GM18868 (cell line): ENCODE measurements at regions not wholly inside any gene's neighbourhood (a gene's known extent, or its start where the extent isn't known, plus 50 kb on each side); places are given as distances from the start of the nearest gene placed in this dataset.

Experiments
- ATAC-seq: cut with Tn5 transposase; IDR thresholded peaks from one replicate; pipeline ENCODE4 v1.9.1; 2021; ENCODE audit warnings: mild to moderate bottlenecking, moderate library complexity; ENCODE audit not compliant: unreplicated experiment

DNA sequence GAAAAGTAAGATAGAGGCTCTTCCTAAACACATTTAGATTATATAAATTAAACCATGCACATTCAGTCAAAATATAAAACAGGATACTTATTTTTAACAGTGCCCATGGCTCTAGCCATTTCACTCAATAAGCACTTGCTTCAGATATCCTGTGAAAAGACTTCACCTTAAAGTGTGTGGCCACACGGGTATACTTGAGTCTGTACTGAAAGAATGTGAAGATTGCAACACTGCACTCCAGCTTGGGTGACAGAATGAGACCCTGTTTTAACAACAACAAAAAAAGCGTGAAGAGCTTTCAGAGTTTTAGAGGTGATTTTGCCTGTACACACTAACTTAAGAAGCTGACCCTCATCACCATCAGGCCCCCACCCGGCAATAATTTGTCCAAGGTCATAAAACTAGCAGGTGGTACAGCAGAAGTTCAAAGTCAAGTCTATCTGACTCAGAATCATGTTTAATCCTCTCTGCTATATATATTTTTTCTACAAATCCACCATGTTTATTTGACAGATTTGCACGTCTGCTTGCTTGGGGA is 203.5 kb upstream of the GUCY1A2 start:
- no peak for ATAC-seq

DNA sequence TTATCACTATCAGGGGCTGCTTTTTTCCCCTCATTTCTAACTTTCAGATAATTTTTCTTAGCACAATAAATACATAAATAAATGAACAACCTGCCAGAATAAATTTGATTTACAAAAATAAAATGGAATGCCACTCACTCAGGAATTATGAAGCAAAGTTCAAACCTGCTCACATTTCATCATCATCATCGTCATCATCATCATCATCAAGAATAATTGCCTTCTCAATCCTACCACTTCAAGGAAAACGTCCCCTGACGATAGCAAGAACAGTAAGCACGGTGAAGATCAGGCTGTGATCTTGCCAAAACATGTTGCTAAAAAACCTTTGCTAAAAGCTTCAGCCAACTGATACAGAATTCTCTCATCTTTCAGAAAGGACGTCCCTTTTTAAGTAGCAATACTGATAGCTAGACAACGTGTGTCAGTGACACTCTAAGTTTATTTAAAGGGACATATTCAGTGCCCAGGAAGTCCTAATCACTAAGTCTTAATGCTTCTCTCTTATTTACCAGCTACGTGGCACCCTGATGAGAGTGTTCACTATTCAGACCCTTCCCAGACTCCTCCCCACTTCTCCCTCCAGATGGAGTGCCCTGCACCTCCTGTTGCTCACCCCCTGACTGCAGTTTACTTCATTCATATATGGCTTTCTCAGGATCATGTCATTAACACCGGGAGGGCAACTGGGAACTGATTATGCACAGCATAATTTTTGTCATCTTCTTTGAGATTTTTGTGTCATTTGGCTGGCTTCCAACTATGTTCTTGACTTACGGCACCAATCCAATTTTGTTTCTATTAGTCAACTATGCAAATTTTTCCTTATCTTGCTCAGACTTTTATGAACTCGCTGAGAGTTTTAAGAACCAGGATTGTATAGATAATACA is 200.1 kb upstream of the GUCY1A2 start:
- ATAC-seq = no peak

DNA sequence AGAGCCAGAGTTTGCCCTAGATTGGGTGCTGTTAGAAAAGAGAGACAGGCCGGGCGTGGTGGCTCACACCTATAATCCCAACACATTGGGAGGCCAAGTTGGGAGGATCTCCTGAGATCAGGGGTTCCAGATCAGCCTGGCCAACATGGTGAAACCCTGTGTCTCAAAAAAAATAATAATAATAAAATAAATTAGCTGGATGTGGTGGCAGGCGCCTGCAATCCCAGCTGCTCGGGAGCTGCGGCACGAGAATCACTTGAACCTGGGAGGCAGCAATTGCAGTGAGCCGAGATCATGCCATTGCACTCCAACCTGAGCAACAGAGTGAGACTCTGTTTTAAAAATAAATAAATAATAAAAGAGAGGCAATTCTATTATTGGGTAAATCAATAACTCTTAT is 199.2 kb upstream of the GUCY1A2 start:
- no peak for ATAC-seq

DNA sequence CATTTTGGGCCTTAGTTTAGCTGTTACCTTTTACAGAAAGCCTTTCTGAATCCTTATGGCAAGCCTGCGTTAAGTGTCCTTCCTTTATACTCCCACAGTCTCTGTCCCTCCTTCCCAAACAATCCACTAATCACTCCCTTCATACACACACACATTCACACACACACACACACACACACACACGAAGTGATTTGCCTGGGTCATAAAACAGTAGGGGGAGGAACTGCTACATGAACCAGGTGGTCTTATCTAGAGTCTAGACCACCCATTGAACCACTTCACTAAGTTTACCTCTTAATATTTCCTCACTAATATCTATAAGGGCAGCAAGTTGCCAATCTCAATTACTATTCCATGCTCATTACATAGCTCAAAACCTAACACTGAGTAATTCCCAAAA is 196.7 kb upstream of the GUCY1A2 start:
- no peak for ATAC-seq

DNA sequence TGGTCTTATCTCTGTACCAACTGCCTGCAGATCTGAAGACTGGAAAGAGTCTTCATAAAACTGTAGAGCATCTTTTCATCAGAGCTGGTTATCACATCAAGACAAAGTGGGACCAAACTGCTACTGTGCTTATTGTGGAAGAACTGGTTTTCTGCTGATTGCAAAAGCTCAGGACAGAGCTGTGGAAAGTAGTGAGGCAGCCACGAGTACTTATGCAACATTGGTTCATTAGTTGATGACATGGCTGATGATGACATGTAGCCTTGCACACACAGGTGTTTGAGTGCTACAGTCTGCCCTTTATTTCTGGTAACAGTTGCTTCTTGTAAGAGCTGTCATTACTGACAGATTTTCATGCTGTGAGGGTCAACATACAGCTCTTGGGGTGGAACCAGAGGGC is 185.4 kb upstream of the GUCY1A2 start:
- ATAC-seq = no peak

DNA sequence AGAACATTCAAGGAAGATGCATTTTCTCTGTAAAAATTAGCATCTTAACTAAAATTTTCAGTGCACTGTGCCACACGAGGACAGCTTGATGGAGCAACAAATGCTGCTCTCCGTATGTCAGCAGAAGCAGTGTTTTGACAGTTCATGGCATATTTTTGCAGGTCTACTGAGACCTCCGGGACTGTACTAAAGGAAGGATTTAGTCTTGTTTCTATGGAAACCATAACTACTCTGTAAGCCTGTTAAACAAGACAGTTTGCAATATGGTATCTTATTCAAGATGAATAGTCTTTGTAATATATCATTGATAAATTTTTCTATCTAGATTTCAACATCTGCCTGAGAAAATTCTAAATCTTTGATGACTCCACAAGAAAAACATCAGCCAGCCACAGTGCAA is 184.0 kb upstream of the GUCY1A2 start:
- no peak for ATAC-seq

DNA sequence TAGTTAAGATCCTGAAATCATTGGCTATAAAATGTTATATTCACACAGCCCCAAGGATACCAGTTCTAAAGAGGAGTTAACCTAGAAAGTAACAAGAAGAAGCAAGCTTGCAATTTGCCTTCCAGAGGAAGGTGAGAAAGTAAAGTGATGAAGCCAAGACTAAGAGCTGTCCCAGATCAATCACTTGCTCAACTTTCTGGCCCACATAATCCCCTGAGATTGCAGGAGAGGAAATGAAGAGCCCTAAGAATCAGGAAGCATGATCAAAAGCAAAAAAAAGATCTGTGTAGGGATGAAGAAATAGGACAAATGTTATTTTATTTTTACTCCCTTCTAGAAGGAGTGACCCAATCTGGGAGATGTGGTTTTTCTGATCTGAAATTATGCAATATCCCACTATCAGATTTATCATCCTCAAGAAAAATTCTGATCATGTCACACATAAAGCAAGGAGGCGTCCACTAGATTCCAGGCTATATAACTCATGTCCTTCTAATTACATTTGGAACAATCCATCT is 180.3 kb upstream of the GUCY1A2 start:
- ATAC-seq = no peak

DNA sequence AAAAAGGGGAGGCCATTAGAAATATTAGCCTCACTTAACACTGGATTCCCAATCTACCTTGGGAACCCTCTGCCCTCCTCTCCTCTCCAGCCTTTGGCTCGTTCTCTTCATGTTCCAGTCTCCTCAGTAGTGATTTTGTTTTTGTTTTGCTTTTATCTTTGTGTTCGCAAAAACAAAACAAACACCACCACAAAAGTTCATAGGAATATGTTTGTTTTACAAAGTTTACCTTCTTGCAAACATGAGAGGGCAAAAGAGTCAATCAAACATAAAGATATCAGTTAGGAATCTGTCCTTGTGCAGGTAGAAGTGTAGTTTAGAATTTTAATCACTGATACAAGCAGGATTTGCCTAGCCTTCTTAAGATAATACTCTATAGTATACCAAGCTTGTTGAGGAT is 179.7 kb upstream of the GUCY1A2 start:
- ATAC-seq = no peak

DNA sequence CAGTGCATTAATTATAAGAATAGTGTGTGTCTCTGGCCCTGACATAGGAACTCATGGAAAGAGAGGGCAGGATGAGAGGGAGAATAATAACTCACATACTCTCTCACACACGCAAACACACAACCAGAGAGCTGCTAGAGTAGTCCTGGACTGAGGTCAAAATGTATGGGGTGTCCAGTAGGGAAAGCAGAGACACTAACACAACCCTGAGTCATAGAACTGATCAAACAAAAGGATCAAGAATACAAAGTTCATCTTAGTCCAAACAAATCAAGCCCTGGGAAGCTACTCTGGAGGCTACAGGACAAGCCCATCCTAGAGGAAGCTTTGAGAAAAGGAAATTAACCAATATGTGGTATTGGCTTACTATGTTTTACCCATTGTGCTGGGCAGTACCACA is 178.5 kb upstream of the GUCY1A2 start:
- ATAC-seq = no peak

DNA sequence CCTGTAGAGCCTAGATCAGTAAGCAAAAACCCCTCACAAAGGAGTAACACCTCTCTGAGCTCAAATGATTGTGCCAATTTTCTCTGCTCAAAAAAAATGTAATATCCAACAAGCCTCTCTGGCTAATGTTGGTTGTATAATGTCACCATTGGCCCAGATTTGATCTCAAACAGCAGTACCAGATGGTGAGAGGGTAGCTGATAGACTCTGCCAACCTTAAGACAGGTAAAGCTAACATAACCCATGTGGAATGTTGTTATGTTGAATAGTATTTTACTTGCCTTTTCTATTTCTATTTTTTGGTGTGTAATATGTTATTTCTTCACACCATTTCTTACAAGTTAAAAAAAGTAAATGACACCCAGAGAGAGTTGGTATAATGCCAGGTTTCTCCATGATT is 166.7 kb upstream of the GUCY1A2 start:
- ATAC-seq = no peak

DNA sequence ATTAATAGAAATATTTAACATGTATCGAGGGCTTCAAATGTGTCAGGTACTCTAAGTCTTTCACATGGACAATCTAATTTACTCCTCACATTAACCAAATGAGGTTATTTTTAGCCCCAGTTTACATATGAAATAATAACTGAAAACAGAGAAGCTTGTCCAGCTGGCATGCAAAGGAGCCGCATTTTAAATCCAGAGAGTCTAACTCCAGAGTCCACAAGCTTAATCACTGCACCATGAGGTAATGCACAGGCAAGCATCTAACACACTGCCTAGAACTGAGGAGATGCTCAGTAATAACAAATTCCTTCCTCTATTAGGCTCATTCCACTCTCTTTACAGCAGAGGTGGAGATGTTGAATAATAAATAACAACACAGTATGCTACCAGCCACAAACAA is 165.7 kb upstream of the GUCY1A2 start:
- ATAC-seq = no peak

DNA sequence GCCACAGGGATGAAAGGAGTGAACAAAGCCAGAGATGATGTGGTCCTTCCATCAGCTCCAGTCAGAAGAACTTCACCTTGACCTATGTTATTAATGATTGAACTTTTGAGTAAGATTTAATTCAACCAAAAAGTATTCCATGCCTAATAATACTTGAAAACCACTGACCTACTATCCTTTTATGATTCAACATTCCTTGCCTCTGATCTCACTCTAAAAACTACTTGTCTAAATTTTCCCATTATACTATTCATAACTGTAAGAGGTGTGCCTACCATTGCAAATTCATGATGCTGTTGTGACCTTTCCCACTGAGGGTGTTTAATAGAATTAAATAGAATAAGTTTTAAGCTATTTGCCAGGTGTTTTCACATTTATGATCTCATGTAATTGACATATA is 164.7 kb upstream of the GUCY1A2 start:
- no peak for ATAC-seq

DNA sequence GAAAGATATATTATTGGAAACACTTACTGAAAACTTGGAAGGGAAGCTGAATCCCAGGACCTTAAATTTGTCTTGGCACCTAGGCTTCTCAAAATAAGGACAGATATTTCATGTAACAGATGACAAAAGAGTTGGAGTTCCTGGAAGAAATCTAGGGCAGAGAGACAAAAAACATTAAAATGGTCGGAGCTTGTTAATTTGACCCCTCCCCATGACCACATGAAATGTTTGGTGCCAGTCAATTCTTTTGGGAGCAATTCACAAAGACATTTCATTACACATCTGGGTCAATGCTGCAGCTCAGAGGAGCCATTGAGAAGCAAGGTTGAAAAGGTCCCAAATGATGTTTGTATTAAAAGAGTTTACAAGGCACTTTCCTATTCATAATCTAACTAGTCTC is 162.0 kb upstream of the GUCY1A2 start:
- ATAC-seq = no peak

DNA sequence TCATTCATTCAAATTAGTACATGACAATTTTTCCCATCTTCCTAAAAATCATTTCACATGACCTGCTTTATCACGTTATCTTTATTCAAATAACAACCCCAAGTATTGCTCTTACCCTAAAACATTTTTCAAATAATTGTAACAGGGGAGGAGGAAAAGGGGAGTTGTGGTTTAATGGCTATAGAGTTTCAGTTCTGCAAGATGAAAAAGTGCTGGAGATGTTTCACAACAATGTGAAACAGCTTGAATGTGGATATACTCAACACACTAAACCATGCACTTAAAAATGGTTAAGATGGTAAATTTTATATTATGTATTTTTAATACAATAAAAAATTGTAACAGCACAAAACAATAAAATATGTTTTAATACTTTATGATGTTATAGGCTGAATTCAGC is 161.6 kb upstream of the GUCY1A2 start:
- ATAC-seq = no peak

DNA sequence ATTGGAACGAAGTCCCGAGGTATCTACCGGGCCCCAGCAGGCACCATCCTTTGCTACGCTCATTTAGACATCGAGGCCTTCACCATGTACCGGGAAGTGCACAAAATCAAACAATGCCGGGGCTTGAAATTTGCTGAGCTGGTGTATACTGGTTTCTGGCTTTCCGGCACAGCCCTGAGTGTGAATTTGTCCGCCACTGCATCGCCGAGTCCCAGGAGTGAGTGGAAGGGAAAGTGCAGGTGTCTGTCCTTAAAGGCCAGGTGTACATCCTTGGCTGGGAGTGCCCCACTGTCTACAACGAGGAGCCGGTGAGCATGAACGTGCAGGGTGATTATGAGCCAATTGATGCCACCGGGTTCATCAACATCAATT is 158.8 kb upstream of the GUCY1A2 start:
- ATAC-seq = no peak

DNA sequence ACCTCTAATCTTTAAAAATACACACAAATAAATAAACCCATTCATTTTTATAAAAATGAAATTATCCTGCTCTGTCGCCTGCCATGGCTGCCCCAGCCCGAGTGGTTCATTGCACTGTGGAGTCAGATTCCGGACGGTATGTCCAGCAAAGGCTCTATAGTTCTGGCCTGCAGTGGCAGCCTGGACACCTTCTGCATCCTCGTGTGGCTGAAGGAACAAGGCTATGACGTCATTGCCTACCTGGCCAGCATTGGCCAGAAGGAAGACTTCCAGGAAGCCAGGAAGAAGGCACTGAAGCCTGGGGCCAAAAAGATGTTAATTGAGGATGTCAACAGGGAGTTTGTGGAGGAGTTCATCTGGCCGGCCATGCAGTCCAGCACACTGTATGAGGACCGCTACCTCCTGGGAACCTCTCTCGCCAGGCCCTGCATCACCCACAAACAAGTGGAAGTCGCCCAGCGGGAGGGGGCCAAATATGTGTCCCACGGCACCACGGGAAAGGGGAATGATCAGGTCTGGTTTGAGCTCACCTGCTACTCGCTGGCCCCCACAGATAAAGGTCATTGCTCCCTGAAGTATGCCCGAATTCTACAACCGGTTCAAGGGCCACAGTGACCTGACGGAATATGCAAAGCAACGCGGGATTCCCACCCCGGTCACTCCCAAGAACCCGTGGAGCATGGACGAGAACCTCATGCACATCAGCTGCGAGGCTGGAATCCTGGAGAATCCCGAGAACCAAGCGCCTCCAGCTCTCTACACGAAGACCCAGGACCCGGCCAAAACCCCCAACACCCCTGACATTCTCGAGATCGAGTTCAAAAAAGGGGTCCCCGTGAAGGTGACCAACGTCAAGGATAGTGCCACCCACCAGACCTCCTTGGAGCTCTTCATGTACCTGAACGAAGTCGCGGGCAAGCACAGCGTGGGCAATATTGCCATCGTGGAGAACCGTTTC is 158.2 kb upstream of the GUCY1A2 start:
- ATAC-seq = no peak

DNA sequence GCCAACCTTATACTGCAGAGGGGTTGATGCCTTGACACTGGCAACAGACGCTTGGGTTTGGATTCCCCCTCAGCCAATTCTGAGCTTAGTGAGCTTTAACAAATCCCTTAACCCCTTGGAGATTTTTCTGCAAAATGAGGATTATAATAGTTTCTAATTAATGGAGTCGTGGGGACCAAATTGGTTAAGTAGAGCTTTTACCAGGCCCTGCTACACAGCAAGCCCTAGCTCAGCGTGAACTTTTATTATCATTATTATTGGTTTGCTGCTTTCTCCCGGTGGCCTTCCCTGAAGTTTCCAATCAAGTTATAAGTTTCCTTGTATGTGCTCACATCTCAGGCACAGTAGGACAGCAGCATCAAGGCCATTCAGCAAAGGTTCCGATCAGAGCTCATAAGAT is 156.6 kb upstream of the GUCY1A2 start:
- no peak for ATAC-seq

DNA sequence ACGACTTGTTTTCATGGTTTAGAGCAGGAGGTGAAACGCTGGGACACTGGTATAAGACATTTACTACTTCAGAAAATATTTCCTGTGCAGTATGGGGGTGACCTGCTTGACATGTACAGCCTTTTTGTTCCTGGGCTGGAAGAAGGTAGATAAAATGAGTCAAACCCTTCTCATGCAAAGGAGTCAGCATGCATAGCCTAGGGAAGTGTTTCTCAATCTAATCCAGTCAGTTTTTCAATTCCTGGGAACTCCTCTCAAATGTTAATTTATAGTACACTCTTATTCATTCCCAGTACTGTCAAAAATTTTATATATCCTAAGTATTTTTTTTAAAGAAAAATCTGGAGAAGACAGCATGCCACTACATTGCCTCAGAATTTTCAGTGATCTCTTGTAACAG is 154.7 kb upstream of the GUCY1A2 start:
- ATAC-seq = no peak

DNA sequence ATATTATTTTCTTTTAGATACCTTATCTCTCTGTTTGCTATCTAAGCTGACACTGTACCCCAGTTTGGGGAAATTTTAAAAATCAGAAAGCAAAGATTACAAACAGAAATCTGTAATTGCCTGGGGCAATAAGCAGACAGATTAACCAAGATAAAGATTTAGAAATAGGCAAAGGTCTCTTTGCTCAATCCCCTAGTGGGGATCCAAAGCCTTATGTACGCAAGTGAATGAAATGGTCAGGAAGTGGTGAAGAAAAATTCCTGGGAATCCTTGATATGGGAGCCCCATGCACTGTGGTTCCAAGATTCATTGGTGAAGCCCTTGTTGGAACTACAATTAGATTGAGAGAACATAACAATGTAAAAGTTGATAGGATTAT is 139.5 kb upstream of the GUCY1A2 start:
- ATAC-seq = no peak

DNA sequence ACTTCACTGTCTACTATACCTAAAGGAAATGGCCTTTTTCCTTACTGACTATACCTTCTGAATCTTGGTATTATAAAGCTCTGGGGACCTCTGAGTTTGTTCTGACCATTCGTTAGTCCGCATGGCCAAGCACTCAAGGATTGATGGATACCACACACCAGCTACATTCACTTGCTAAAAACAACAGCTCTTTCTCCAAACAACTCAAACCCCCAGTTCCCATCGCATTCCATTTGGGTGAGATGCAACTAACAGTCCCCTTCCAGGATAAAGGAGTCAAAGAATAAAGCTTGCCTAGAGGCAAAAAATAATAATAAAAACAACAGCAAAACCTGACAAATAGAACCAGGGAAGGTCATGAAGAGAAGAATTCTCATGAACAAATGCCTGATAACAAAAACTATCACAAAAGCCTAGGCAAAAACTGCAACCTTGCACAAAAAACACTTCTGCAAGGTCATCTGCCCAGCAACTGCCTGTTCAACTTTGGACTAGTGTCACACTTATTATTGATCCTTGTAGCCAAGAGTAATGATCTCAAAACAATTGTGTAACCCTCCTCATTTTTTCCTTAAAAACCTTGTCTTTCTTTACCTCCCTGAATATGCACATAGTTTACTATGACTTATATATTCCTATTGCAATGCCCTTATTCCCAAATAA is 139.0 kb upstream of the GUCY1A2 start:
- no peak for ATAC-seq

DNA sequence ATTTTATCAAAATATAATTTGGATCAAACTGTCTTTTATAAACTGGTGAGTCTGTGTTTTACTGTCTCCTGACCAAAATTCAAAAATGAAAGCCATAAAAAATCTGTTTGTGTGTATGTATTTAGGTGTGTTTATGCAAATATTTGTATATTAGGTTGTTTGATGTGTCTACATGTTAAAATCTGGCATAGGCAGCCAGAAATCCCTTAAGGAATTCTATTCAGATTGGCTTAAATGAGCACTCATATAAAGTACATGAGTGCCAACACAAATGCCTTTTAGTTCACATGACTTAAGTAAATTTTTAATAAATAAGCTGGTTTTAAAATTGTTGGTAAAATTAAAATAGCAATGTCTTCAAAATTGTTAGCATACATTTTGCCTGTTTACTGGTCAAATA is 133.3 kb upstream of the GUCY1A2 start:
- no peak for ATAC-seq
